Limb (tissue), 2 donors: ENCODE measurements at regions not wholly inside any gene's neighbourhood (a gene's known extent, or its start where the extent isn't known, plus 50 kb on each side); places are given as distances from the start of the nearest gene placed in this dataset.
A peak's percentile ranks its signal among the peaks of the same experiment; 100 is the strongest.
"Not testable (repeated sequence)": the region's sequence is repeated elsewhere in the genome, so short reads cannot be mapped to it uniquely, and the experiment has no call there.

Source experiments
- DNase-seq, 2 donors: peaks; one replicate each; pipeline ENCODE4 v3.0.0-alpha.2; 2016; ENCODE audit errors: extremely low spot score in 2 of 2

DNA sequence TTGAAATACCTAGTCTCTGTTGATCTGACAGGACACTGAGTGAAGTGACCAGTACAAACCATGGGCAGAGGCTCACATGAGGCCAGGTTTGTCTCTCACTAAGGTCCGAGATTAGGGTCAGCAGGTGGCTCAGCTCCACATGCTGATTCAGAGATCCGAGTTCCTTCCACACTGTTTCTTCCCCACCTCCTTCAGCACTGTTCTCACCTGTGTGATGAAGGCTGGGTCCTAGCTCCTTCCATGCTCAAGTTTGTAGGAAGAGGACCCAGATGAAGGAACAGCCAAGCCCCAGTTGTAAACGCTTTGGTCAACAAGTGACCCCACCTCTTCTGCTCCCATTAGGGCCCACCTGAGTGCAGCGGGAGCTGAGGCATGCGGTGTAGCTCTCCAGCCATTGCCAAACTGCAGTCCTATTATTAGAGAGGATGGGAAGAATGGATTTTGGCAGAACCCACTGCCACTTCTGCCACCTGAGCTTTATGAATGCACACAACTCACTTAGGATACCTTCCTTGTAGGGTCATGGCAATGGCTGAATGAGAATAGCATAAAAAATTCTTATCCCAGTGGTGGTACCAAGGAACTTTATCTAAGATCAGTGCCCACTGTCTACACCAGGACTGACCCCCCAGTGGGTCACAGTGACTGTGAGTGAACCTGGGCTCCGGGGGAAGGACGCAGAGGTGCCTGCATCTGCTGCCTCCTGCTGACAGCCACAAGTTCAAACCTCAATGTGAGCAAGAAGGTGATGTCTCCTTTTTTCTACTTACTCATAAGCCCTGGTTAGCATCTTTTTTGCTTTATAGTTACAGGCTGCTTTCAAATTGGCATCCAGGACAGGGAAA, 324.8 kb upstream of the HS6ST1 start:
- DNase-seq, result no peak

DNA sequence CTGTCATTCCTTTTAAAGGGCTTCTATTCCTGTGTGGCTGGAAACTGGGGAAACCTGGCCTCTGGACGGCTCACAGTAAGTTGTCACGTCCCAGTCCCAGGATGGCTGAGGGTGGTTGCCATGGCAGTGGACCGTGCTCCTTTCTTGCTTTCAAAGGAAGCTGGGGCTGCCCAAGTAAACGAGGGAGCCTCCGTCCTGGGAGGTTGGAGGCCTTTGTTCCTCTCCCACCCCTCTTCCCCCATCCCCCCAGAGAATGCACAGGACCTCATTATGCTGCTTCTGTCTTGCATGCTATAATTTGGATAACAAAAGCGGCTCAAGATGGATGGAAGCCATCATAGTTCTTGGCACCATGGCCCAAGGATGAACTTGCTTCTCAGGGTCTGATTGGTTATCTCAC, 325.5 kb upstream of the HS6ST1 start:
- DNase-seq, result peak in 1 of 2 donors; percentile 39

DNA sequence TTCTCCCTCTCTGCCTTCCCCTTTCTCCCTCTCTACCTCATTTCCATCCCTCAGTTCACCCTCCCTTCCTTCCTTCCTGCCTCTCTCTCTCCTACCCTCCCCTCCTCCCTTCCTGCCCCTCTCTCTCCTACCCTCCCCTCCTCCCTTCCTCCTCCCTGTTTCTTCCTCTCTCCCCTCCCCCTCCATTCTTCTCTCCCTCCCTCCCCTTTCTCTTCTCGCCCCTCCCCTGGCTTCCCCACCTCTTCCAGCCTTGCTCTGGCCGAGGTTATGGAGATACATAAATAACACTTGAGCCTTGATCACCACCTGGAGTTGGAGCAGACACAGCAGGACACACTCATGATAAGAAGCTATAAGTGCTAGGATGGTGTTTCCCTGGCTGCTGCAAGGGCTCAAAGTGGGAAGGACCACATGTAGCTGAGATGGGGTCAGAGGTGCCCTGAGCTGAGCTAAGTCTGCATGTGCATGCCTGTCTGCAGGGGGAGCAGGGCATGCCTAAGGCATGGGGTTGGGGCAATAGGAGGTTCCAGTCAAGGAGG, 326.1 kb upstream of the HS6ST1 start:
- peak in 1 of 2 donors; percentile 19 for DNase-seq

DNA sequence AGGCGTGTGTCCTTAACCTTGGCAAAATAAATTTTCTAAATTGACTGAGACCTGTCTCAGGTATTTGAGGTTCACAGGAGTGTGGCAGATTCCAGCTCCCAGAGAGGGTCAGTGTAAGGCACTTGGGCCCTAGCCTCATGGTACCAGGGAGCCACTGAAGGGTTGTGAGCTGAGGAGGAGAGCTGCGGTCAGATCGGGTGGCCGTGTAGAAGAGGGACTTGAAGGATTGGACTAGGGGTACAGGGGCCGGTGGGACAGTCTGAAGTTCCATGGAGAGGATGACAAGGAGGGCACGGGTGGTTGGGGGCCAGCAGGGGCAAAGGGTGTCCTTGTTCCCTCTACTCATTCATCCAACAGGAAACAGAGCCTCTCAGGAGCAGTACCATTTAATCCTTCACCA, 327.0 kb upstream of the HS6ST1 start:
- no peak for DNase-seq

DNA sequence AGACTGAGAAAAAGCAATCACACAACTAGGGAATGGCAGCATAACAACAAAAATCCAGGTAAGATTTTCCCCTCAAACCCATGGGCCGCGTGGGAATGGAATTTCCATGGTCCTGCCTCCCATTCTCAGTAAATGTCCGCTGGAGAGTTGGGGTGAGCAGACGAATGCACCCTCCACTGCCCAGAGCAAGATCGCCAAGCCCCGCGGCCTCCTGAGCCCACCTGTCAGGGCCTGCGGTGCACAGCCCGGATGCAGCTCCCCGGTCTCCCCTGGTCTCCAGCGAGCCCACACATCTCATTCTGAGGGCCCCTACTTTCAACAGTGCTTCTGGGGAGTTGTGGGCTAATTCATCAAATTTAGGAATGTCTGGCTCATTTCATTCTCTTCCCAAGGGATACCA, 327.4 kb upstream of the HS6ST1 start:
- no peak for DNase-seq

DNA sequence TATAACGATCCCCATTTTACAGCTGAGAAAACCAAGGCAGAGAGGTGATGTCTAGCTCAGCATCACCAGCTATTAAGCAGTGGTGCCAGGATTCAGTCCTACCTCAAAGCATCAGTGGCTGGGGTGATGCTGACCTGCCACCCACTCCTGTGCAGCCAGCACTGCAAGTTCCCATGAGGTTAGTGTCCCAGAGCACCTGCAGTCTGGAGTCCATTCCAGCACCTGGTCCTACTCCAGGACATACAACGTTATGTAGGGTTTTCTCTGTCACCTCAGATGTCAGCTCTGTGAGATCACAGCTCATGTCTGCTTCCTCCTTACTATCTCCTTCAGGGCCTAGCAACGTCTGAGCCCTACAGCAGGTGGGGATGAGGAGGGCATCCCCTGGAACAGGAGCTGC, 328.0 kb upstream of the HS6ST1 start:
- no peak for DNase-seq

DNA sequence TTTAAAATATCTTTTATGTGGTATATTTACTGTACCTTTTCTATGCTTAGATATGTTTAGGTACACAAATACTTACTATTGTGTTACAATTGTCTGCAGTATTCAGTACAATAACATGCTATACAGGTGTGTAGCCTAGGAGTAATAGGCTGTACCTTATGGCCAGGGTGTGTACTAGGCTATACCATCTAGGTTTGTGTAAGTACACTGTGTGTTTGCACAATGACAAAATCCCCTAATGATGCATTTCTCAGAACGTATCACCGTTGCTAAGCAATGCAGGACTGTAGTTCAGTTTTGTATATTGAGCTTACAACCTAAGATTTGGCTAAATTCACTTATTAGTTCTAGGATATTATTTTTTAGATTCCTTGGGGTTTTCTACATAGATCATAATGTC, 332.3 kb upstream of the HS6ST1 start:
- DNase-seq, result no peak

DNA sequence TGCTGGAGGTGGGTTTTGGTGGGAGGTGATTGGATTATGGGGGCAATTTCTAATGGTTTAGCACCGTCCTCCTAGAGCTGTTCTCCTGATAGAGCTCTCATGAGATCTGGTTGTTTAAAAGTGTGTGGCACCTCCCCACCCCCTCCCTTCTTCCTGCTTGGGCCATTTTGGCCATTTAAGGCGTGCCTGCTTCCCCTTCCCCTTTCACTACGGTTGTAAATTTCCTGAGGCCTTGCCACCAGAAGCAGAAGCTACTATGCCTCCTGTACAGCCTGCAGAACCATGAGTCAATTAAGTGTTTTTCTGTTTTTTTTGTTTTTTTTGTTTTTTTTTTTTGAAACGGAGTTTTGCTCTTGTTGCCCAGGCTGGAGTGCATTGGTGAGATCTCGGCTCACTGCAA, 335.7 kb upstream of the HS6ST1 start:
- no peak for DNase-seq

DNA sequence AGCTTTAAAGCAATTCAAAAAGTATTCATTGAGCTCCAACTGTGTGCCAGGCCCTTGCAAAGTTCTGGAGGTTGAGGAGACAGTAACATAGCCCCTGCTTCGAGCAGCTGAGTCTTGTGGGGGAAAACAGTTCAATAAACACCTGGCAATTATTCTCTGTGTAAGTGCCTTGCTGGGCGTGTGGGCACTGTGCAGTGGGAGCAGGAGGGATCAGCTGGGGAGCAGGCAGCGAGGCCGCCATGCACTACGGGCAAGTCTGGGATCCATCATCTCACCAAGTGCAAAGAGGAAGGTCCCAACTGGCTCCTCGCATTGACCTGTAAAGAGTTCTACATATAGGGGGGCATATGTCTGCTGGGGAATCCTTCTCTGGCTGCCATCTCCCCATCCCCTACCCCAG, 342.2 kb upstream of the HS6ST1 start:
- DNase-seq, result no peak

DNA sequence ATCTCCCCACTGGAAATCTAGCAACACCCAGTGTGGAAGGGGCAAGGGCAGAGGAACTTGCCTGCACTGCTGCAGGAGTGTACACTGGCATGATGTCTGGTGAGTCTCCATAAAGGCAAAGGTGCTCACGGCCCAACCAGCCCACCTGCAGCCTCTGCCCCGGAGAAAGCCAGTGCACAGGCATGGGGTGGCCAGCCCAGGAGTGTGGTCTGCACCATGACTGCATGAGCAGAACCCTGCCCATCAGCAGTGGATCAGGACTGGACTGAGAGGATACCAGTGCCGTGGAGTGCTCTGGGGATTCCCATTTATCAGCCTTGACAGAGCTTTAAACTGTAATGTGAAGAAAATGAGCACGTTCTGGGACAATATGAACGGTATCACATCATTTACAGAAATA, 342.6 kb upstream of the HS6ST1 start:
- no peak for DNase-seq

DNA sequence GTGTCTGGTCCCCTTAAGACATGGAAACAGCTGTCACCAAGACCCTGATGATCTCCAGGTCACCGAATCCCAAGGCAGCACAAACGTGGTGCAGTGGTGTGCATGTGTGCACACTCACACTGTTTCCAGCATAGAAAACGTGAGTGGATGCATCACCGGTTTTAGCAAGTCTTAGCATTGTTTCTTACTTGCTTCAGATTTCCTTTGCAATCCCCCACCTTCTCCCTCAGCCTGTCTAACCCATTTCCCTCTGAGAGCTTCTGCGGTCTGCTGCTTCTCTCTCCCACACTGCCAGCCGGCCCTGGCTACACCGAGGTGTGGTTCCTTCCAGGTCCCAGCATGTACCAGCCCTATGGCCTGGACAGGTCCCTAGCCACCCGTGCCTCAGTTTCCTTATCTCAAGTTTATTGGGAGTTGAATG, 343.4 kb upstream of the HS6ST1 start:
- no peak for DNase-seq

DNA sequence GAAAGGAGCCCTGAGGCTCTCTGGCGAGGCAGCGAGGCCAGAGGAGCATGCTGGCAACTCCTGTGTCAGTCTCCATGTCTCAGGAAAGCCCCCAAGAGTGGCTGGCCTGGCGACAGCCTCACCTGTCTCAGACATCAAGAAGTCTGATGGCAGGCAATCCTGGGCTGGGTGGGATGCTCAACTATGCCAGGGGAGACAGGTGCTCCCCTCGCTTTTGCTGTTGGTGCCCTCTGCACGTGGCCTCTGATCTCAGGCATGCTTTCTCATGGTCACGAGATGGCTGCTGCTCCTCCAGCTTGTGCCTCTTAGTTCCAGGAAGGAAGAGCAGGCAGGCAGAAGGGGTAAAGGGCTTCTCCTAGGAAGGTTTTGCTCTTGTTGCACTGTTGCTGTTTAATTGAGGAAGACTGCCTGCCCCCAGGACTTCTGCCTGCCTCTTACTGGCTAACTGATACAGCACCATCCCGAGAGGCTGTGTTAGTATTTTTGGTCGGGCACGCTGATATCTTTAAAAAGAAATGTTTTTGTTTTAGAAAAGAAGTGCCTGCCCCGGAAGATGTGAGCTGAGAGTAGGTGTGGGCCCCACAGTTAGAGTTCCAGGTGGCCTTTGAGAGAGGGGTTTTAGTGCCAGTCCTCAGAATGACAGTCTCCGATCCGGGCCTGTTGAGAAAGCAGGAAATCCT, 344.8 kb upstream of the HS6ST1 start:
- DNase-seq, result no peak

DNA sequence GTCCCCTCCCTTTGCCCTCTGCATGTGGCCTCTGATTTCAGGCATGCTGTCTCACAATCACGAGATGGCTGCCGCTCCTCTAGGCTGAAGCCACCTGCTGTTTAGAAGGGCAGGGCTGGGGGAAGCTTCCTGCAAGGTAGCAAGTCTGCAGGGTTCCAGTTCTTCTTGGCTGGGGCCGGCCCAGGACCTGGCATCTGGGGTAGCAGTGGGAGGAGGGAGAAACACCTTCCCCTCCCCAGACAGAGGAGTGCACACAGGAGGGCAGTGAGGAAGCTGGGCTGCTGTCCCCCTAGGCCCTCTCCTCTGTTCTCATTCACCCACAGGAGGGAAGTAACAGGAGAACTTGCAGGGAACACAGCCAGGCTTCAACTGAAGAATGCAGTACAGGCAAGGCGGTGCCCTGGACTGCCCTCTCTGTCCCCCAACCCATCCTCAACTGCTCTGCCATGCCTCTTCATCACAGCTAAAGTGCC, 345.9 kb upstream of the HS6ST1 start:
- DNase-seq, result no peak

DNA sequence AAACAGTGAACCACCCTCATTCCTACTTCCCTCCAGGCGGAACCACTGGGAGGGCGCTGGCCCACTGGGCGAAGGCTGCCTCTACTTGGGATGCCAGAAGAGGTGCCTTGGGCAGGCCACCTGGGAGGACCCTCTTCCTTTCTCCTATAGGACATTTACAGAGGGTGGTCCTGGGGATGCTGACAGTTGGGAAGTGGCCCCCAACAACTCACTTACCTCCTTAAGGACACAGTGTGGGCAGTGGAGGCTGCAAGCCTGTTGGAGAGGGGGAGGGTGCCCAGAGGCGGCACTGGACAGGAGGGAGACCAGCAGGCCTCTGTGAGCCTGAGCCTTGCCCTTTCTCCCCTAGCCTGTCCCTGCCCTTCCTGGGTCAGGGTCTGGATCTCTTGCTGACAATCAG, 346.4 kb upstream of the HS6ST1 start:
- DNase-seq, result no peak

DNA sequence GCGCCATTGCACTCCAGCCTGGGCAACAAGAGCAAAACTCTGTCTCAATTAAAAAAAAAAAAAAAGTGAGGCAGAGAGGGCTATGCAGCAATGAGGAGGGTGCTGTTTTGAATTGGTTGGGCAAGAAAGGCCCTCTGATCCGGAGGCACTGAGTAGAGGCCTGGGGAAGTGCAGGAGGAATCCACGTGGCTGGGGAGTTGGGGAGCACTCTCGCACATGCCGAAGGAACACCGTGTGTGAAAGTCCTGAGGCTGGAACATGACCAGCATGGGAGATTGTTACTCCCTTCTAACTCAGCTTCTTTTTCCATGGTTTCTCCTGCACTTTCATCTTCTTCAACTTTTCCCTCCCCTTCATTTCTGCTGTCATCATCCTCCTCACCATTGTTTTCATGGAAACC, 347.9 kb upstream of the HS6ST1 start:
- DNase-seq, result no peak

DNA sequence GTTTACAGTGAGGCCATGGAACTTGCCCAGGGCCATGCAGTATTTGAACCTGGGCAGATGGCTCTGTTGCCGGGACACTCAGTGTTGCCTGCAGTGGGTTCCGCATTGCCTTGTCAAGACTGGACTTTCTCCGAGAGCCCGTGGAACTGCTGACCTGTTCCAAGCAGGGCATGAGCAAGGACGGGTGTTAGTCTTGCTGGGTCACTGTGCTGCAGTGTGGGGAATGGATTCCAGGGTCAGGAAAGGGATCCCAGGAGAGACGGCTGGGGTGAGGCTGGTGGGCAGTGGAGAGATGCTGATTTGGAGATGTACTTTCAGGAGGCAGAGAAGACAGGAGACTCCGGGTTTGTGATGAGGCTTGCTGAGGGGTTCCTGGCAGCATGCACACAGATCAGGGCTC, 348.7 kb upstream of the HS6ST1 start:
- no peak for DNase-seq

DNA sequence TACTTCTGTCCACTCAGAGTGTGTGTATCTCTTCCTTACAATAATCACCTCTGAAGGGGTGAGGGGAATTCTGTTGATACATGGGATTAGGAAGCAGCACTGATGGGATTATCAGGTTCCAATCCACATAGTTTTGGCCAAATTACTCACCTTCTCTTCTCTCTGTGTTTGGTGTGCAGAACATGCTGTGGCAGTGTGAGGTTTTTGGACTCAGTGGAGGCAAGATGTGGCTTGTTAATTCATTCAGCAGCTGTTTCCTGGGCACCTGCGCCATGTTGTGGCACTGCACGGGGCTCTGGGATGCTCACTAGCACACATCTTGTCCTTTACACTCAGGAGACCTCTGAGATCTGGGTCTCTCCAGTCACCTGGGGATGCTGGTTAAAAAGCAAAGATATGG, 350.3 kb upstream of the HS6ST1 start:
- DNase-seq, result no peak

DNA sequence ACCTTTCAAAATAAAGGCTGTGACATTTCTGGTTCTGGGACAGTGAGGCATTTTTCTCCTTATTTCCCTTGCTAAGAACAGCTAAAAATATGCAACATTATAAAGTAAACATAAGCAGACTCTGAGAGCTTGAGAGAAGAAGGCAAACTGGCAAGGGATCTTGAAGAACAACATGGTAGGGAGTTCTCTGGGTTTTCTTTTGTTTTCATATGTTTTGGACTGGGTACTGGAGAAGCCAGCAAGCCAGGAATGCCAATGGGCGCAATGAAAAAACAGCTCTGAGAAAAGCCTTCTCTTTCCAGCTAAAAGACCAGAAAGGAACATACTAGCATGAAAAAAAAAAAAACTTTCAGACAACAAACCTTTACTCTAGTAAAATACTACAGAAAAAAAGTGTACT, 351.4 kb upstream of the HS6ST1 start:
- no peak for DNase-seq

DNA sequence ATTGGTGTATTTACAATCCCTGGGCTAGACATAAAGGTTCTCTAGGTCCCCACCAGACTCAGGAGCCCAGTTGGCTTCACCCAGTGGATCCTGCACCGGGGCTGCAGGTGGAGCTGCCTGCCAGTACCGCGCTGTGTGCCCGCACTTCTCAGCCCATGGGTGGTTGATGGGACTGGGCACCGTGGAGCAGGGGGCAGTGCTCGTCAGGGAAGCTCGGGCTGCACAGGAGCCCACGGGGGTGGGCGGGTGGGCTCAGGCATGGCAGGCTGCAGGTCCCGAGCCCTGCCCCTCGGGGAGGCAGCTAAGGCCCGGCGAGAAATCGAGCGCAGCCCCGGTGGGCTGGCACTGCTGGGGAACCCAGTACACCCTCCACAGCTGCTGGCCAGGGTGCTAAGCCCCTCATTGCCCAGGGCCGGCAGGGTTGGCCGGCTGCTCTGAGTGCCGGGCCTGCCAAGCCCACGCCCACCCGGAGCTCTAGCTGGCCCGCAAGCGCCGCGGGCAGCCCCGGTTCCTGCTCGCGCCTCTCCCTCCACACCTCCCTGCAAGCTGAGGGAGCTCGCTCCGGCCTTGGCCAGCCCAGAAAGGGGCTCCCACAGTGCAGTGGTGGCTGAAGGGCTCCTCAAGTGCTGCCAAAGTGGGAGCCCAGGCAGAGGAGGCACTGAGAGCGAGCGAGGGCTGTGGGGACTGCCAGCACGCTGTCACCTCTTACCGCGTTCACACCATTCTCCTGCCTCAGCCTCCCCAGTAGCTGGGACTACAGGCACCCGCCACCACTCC, 353.5 kb upstream of the HS6ST1 start:
- not testable (repeated sequence) for DNase-seq

DNA sequence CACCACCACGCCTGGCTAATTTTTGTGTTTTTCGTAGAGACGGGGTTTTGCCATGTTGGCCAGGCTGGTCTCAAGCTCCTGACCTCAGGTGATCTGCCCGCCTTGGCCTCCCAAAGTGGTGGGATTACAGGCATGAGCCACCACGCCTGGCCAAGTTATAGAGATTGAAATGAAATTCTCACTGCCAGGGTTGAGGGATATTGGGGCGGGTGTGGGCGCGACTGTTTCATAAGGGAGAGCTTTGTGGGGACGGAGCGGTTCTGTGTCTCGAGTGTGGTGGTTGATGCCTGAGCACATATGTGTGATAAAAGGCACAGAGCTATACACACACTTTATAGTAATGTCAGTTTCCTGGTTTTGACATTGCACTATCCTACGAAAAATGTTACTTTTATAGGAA, 361.0 kb upstream of the HS6ST1 start:
- not testable (repeated sequence) for DNase-seq

DNA sequence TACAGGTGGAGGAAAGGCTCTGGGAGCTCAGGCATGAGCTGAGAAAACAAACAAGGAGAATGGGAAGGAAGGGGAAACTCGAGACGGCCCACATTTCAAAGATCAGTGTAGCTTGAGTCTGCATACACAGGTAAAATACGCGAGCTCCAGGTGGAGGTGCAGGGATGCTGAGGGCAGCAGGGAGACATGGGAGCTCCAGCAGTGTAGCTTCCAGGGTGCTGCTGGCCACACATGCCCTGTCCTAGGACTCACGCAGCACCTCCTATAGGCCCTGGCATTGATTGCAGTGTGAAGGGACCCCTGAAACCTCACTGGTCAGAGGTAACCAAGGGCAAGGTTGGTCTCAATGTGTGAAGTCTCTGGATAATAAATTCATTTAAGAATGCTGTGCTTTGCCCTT, 362.8 kb upstream of the HS6ST1 start:
- no peak for DNase-seq

DNA sequence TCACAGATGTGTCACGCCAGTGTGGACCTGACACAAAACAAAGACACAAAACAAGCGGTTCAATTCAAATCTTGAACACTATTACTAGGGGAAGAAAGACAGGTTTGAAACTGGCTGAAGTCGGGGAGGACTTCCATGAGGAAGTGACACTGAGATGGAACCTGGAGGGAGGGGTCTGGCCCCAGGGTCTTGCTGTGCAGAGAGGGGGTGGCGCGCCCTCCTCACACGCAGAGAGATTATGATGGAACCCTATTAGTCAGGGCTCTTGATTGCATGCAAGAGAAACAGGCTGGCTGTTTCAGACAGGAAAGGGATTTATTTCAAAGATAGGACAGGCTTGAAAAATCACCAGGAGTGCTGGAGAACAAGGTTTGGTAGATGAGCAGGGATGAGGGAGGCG, 363.6 kb upstream of the HS6ST1 start:
- DNase-seq, result no peak
